HG03108 (cell line): ENCODE measurements at regions not wholly inside any gene's neighbourhood (a gene's known extent, or its start where the extent isn't known, plus 50 kb on each side); places are given as distances from the start of the nearest gene placed in this dataset.

ENCODE experiments used
- ATAC-seq: cut with Tn5 transposase; IDR thresholded peaks from one replicate; pipeline ENCODE4 v1.9.1; 2021; ENCODE audit warnings: moderate library complexity; ENCODE audit not compliant: unreplicated experiment

DNA sequence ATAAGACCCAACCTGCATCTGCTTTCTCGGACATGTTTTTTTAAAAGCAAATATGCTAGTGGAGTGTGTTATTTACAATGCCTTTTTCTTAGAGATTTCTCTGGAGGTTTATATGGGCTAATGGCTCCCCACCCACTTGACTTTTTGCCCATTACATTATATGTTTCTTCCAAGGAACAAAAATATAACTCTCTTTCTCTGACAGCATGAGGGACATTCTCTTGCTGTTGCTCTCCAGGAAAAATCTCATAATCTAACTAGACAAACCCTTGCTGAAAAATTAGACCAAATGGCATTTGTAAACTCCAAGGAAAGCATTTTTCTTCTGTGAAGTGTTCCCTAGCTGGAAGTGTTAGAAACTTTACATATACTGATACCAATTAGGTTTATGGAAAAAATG lies 213.7 kb downstream of the PRL start:
- no peak for ATAC-seq

DNA sequence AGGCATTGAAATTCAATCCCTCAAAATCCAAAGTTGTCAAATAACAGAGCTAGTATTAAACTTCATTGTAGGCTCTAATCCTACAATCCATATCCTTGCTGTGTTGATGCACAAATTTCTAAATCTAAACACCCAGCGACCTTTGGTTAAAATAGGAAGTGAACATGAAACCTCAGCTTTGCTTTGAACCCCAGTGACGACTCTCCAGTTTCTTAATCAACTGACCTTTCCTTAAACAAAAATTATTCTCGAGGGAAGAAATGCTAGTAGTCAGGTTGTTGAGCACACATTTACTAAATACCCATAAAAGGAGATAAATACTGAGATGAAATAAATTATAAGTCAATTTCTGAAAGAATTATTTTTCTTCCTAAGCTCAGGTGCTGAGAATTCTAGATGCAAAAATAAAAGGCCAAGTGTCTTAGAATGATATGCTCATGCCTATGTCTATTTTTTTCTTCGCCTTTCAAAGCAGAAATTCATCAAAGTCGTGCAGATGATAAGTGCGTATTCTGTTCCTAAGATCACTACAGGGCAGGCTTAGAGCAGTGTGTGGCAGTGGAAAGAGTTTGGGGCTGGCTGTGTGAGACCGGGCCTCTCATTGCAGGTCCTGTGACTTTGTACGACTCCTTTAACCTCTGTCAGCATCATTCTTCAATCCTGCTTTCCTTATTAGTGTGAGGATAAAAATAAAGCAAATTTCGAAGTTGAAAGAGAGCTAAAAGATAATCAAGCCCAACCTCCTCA lies 208.7 kb downstream of the PRL start:
- no peak for ATAC-seq

DNA sequence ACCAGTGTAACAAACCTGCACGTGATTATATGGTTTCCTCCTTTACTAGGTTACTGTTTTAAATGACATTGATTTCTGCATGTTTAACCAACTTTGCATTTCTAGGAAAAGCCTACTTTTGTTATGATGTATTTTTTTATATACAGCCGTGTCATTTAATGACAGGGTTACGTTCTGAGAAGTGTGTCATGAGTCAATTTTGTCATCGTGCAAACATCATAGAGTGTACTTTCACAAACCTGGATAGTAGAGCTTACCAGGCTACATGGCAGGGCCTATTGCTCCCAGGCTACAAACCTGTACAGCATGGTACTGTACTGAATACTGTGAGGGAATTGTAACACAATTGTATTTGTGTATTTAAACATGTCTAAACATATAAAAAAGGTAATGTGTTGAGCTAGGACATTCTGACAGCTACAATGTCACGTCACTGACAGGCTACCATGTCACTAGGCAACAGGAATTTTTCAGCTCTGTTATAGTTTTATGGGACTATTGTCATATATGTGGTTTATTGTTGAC lies 205.3 kb downstream of the PRL start:
- ATAC-seq = no peak

DNA sequence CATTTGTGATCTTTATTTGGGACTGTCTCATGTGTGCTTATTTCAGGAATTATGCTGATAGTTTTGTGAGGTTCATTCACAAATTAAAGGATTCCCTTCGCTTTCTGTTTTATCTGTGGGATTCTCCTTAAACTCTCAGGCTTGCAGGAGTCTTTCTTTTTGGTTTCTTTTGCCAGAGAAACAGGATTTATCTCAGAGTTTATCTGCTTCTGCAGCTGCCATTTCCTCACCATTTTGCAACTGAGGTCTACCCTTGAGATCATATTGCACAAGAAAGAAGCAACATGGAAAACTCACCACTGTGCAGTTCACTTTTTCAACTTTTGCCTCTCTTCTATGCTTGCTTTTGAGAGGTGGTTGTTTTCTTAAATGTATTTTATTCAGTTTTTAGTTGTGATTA lies 201.0 kb downstream of the PRL start:
- ATAC-seq = no peak

DNA sequence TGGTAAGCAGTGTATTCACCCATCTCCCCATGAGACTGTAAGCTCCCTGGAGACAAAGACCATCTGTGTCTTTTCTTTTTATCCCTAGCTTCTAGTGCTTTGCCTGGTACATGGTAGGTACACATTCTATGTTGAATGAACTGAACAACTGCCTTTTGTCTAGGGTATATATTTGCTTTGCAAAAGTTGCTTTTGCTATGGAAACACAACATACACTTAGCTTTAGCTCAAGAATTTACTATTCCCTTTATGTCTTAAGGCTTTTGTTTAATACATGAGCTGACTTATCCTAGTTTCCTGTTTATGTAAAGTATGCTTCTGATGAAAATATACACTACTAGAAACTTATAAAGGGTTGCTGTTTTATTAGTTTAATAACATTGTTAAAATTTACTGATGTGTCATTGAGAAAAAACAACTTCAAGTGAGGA lies 198.2 kb downstream of the PRL start:
- no peak for ATAC-seq

DNA sequence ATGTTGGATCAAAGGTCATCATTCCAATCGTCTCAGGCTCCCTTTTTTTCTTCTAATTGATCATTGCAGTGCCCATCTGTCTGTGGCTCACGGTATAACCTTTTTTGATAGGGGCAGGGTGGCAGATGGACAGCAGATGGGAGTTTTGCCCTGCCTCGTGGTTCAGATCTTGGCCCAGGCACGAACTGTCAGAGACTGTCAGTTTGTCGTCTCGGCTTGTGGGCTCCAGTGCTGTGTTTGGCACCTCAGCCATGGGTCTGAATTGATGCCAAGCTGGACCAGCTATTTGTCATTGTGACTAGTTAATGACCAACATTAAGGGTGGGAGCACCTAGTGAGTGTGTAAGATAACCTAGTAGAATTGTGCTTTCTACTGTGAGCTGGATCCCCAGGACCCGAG lies 197.6 kb downstream of the PRL start:
- no peak for ATAC-seq

DNA sequence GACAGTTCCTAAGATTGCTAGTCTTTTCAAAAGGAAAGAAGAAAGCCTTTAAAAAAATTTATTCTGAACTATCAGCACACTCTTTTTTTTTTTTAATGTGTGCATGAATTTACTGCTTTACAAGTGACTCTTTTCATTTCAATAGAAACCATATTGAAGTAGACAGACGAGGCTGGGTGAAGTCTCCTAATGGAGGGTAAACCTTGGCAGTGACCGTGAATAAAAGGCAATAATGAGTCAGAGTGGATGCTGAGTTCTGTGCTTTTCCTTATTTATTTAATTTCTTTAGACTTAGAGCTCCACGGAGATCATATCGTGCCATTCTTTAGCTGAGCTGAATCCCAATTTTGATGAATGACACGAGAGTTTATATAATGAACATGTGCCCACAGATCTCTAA lies 196.9 kb downstream of the PRL start:
- no peak for ATAC-seq

DNA sequence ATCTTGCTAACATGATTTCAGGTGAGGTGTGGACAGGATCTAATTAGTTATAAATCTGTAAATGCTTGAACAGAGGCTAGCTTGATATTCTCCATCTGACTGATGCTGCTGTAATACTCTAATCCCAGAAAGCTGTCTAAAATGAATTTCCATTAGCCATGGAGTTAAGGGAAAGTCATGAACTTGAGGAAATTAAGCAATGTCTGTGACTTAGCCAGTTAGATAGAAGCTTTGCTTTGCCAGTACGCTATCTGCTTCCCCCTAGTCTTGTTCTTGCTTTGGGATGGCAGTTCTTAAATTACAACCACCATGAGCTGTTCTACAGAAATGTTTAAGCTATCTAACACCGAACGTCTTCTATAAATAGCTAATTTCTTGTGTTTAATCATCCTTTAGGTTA lies 195.7 kb downstream of the PRL start:
- no peak for ATAC-seq

DNA sequence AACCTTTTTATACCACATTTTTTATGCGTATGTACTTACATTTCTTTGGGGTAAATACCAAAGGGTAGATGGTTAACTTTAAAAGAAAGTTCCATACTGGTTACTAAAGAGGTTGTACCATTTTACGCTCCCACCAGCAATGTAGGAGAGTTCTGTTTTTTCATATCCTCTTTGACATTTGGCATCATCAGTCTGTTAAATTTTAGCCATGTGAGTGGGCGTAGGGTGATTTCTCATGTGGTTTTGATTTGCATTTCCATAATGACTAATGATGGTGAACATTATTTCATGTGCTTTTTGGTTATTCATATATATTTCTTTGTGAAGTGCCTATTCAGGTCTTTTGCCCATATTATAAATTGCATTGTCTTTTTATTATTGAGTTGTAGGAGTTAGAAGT lies 194.2 kb downstream of the PRL start:
- ATAC-seq = peak; percentile 84

DNA sequence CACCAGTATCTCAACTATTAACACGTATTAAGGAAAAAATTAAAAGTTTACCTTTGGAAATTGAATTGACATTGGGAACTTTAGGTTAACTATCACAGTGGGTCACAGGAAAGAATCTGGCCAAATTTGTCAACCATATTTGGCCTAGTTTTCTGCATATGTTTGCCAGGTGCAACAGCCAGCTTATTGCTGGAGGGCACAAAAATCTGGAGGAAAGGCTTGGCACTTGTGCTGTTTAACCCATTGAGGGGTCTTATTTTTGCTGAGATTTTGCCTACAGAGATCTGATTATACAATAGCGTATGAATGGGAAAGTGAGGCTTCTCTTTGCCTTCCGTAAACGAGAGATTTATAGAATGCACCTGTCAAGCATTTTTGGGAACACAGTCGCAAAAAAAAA lies 190.4 kb downstream of the PRL start:
- no peak for ATAC-seq

DNA sequence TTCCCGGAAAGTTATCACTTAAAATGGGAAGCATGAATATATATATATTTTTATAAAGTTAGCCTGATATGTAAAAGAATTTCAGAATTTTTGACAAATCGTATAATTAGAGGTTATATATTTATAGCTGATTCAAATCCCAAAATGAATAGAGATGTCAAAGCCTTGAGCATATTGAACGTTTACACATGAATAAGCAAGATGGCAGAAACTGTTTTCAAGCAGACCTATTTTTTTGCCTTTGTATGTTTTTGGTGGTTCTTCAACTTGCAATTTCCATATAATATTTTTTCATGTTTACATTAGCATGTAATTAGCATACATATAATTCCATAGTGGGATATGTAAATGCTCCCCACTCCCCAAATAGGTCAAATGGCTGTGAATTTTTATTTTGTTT lies 189.9 kb downstream of the PRL start:
- no peak for ATAC-seq

DNA sequence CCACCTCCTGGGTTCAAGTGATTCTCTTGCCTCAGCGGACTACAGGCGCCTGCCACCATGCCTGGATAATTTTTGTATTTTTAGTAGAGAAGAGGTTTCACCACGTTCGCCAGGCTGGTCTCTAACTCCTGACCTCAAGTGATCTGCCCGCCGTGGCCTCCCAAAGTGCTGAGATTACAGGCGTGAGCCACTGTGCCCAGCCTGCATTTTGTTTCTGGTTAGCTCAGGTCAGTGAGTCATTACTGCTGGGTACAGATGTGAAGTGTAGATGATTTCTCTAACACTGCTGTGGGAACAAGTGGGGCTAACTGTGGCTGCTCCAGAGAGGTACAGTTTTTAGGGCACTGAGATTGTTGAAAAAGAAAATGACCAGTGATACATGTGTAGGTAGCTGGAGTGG lies 188.6 kb downstream of the PRL start:
- ATAC-seq = no peak

DNA sequence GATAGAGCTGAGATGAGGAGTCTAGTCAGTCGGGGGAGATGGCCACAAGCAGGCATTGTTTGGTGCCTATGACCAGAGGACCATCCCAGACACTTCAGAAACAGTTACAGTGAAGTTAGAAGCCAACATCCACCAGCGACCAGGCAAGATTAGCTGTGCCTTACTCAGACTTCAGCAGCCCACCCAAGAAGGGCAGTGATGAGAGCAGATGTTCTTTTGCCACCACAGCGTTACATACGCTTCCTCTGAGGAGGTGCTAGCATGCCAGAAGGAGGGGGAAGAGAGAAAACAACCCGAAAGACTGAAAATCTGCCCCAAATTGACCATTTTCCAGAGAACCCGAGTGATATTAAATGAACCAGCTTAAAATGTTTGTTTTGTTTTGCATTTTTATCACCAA lies 186.8 kb downstream of the PRL start:
- ATAC-seq = no peak

DNA sequence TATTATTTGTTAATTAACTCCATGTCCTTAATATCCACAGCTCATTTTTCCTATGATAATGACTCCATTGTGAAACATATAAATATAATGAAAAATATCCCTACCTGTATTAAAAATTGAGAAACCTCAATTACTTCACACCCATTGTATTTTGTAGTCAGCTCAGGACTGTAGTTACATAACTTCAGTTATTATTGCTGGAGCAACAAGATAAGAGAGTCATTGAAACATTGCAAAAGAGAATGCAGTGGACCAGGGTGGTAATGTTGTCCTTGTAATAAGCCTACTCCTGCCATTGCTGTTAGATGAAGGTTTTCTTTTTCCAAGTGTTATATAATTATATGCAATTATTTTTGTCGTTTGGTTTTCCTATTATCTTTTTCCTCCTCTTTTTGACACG lies 184.4 kb downstream of the PRL start:
- ATAC-seq = no peak

DNA sequence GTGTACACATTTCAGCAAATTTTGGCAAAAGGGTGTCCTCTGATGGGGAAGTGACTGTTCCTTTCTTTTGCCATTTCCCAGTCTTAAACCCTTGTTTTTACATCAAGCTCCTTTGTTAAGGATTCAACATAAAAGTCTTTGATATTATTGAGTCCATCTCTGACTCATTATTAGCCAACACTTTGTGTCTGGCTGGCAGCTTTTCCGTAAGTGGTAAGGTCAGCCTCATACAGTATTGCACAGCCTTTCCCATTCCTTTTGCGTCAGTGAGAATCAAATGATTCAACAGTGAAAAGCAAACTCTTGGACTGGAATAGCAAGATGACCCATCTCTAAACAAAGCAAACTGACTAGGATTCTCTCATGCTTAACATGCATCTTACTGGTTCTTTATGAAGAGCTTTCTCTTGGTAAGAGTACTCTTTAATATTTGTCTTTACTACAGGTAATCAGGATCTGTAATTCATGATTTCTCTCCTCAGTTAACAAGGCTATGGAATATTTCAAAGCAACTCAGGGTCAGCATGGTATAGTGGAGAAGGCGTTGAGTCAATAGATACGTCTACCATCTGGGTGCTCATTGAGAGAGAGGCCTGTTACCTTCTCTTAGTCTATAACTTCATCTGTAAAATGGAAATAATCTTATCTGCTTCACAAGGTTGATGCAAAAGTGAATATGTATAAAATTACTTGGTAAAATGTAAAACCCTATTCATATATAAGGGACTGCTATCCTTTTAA lies 183.6 kb downstream of the PRL start:
- no peak for ATAC-seq

DNA sequence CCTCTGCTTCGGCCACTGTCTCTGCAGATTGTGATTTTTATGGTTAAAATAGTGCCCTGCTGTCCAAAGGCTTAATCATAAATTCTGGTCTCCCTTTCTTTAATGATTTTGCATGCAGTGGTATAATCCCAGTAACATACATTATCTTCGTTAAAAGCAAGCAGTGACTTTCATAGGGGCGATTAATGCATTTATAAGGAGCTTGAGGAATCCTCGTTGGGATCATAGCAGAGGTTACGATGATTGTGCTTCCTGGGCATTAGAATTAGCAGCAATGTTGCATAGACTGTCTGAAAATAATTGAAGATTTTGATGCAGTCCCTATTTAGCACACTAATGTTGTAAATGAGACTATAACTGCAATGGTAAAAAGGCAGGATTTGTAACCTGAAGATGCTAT lies 181.3 kb downstream of the PRL start:
- no peak for ATAC-seq

DNA sequence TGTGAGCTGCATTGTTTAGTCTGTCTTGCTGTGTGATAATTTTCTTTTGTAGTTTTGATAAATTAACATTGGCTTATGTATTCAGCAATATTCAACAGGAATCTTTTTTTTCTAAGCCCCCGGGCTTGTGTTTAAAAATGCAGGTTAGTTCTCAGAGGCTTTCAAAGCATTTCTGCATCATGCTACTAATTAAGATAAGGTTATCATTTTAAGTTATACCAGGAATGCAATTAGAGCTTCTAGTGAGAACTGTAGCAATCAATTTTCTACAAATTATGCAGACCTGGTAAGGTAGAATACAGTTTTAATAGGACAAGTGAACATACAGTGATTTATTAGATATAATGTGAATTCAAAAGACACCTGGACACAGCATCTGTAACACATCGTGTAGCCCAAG lies 179.2 kb downstream of the PRL start:
- no peak for ATAC-seq

DNA sequence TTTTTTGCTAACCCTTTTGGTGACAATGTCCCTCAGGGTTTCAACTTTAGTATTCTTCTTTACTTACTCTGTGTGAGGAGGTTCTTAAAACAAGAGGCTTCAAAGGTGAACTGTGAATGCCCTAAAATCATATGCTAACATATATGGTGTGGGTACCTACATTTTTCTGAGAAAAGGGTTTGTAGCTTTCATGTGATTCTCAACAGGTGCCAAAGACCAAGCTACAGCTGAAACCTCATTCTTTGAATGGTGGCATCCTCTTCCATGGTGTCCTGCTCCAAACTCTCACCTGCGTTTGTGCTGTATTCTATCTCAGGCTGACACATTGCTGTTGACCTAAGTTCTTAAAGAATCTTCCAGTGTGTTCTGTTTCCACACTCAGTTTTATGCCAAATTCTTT lies 177.3 kb downstream of the PRL start:
- no peak for ATAC-seq

DNA sequence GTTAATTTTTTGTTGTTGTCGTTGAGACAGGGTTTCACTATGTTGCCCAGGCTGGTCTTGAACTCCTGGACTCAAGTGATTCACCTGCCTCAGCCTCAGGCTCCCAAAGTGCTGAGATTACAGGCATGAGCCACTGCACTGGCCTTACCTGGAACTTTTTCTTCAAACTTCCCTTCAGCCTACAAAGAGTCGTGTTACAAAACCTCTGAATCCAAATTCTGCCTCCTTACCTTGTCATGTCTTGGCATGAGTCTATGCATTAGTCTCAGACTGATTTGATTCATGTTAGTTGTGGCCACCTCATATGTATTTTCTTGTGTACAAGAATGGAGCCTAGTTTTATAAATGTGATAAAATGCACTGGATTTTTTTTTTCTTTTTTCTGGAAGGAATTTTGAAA lies 172.1 kb downstream of the PRL start:
- no peak for ATAC-seq

DNA sequence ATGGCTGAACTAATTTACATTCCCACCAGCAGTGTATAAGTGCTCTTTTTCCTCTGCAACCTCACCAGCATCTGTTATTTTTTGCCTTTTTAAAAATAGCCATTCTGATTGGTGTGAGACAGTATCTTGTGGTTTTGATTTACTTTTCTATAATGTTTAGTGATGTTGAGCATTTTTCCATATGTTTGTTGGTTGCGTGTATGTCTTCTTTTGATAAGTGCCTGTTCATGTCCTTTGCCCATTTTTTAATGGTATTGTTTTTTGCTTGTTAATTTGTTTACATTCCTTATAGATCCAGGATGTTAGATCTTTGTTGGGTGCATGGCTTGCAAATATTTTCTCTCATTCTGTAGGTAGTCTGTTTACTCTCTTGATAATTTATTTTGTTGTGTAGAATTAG lies 169.9 kb downstream of the PRL start:
- ATAC-seq = no peak

DNA sequence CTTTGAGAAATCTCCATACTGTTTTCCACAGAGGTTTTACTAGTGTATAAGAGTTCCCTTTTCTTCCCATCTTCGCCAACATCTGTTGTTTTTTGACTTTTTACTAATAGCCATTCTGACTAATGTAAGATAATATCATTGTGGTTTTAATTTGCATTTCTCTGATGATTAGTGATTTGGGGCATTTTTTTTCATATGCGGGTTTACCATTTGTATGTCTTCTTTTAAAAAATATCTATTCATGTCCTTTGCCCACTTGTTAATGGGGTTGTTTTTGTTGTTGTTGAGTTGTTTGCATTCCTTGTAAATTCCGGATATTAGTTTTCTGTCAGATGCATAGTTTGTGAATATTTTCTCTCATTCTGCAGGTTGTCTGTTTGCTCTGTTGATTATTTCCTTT lies 167.1 kb downstream of the PRL start:
- no peak for ATAC-seq

DNA sequence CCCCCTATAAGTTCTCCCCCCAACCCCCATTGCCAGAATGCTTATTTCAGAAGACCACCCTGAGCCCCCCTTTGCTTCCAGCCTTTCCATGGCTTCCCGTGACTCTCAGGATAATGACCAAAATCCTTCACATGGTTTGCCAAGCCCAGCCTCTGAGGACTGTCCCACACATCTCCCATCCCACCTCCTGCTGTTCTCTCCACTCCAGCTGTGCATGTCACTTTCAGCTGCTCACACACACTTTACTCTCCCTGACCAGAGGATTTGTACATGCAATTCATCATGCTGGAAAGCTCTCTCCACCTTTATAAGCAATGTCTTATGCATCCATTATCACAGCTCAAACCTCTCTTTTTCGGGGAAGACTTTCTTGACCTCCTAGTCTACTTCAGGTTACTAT lies 164.2 kb downstream of the PRL start:
- ATAC-seq = no peak

DNA sequence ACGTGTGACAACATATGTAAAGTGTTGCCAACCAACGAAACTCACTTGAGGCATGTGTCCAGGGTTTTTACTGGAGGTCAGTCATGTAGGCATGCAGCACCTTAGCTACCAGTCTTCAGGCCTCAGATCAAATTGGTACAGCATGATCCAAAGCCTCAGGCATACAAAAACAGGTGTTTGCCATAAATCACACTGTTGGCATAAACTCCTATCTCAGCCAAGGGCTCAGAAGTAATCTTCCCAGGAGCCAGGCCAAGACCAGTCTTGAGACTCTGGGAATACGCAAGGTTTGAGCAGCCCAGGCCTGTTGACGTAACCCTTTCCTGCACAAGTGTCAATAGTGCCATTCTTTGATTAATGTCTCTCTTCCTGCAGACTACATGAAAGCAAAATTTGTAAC lies 163.5 kb downstream of the PRL start:
- ATAC-seq = no peak
